ENCODE measurements at regions not wholly inside any gene's neighbourhood (a gene's known extent, or its start where the extent isn't known, plus 50 kb on each side); places are given as distances from the start of the nearest gene placed in this dataset.

GRCh38 chr2:41970988-41971660 is 76.7 kb upstream of the PKDCC start:
- no peak for DNase-seq

GRCh38 chr2:41972179-41972578 is 75.6 kb upstream of the PKDCC start:
- no peak for DNase-seq

DNA sequence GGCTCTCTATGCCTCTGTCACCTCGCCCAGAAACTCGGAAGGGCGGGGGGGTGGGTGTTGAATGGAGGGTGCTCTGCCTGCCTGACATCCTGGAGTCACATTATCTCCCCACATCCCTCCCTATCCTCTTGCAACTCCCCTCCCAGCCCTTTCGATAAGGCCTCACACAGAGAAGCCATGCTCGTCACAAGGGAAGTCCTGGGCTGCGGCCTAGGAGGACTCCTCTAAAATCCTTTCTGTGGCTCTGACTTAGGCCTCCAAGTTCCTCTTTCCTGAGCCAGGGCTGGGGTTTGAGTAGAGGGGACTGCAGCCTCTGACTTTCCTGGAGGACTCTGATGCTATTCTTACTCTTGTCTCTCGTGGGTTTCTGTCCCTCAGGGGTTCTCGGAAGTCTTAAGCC is 75.0 kb upstream of the PKDCC start:
- no peak for DNase-seq

DNA sequence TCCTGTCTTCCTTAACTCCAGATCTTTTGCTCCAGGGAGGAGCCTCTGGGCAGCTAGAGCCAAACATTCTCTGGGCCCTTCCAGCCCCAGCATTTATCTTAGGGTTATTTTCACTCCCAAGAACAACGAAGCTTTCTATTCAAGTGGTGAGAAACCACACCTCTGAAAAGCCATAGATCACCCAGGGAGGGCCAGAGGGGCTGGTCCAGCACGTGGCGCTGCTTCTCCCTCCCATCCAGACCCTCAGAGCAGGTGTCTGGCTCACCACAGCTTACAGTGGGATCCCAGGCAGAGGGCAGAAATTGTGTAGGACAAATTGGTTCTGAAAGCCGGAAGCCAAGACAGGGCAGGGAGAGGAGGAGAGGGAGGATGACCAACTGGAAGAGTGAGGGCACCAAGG is 74.0 kb upstream of the PKDCC start:
- DNase-seq: no peak

DNA sequence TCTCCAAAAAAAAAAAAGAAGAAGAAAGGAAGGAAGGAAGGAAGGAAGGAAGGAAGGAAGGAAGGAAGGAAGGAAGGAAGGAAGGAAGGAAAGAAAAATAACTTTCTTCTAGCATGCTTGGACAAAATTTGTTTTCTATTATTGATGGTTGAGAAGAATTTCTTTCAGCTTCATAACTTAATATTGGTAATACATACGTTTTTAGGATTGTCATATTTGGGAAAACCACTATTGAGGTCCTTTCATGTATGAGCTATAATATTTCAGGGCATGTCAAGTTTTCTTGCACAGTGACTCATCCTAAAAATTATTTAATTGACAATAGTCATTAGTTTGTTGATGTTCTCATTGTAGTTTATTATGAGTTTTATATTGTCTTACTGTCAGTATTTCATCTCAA is 66.4 kb upstream of the PKDCC start:
- DNase-seq: no peak

GRCh38 chr2:41985573-41986095 is 62.2 kb upstream of the PKDCC start:
- no peak for DNase-seq

DNA sequence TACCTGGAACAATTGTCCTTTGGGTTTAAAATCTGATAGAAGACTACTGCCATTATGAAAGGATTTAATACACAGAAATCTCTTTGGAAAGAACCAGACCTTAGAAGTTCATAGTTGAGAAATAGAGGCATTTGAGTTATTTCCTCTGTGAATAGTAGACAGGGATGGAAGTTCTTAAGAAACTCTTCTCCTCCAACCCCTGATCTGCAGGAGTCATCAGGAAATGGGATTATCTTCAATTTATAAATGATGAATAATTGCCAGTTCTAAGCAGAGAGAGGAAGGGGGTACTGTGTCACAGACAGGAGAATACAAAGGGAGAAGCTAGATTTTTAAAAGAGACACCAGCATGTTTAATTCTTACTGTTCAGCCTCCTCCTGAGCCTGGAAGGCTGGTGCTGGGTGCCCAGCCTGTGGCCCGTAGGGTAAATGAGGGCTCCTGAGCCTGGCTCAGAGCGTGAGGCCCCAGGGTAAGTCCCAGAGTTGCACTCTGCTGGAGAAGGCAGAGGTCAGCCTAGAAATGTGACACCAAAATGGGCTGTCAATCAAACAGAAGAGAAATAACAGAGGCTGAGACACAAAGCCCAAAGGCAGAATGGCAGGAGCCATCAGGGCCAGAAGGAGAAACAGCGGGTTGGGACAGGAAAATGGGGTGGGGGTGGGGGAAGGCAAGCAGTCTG is 58.2 kb upstream of the PKDCC start:
- no peak for DNase-seq

DNA sequence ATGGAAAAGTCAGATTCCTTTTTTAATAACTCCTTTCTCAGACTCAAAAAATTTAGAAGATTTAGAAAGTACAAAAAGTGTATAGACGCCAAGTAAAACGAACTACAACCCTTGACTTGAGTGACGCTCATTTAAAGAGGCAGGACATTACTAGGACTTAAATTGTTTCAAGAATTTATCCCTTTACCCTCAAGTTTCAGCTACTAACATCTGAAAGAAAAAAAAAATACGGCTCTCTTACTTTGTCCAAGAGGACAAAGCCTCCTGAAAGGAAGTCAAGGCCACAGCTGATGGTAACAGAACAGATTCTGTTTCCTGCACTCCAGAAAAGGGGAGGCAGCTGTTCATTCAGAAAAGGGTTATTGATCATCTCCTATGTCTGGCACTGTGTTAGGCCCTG is 57.6 kb upstream of the PKDCC start:
- DNase-seq: no peak

GRCh38 chr2:41990688-41991087 is 57.1 kb upstream of the PKDCC start:
- DNase-seq: no peak

DNA sequence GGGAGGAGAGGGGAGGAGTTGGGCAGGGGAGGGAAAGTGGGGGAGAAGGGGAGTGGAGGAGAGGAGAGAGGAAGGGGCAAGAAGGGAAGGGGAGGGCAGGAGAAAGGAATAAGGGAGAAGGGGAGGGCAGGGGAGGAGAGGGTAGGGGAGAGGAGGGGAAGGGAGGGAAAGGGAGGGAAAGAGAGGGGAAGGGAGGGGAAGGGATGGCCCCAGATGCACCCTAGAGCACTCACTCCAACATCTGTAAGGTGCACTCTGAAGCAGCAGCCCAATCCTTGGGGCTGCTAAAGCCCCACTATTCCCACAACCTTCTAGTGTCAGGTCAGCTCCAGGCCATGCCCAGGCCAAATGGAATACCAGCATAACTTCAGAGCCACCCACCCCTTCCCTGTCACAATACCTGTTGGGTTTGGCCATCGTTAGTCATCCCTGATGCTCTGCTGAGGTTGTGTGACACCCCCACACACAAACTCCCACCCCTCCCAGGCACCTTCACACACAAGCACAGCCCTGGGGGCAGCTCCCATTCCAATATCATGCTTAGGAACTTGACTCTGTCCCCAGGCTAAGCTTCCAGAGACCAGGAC is 55.7 kb upstream of the PKDCC start:
- no peak for DNase-seq

DNA sequence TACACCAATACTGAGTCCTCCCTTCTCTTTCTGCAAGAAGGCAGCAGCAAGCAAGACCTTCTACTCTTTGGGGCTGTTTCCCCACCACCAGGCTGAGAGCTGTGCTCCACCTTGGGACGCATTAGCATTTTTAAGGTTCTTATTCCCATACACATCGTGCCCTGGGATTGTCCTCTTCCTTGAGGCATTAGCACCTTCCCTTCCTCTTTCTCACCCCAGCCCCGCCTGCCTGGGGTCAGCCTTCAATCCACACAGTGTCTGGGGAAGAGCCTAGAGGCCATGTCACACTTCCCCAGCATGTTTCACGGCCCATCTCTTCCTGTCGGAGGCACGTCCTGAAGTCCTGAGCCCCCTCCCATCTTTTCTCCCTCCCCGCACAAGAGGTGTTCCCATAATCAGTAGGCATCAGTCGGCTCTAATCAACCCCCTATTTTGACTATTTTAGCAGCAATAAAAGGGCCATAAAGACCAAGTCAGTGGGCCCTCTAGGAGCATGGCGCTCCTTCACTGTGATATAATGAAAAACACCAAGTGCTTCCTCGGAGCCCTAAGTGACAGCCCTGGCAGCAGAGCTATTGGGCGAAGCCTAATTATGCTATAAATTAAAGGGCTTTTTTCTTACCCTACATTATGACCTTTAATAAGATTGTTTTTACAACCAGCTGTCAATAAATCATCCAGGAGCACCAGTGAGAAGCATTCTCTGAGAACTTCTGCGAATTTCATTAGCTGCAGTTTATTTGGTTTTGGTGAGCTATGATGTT is 55.0 kb upstream of the PKDCC start:
- no peak for DNase-seq

DNA sequence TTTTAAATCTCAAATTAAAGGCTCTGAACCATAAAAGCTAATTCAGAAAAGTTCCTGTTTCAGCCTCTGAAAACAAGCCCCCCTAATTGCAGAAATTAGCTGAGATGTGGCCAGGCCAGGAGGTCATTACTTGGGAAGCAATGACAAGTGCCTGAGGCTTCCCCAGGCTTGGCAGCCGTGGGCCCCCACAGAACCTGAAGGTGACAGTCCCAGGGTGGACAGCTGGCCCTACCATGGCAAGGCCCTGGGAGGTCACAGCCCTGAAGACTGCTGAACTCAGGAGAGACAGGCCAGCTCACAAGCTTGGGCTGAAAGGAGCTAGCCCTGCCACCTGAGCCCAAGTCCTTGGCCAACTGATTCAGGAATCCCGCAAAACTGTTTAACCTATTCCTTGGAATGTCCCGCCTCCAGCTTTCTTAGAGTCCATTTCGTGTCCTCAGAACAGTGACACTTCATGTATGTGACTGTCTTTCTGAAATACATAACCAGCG is 54.3 kb upstream of the PKDCC start:
- no peak for DNase-seq

- DNase-seq: no peak
These were observed 53.6 kb upstream of the PKDCC start for GRCh38 chr2:41994233-41994637.

- DNase-seq: no peak
These were observed 53.2 kb upstream of the PKDCC start for GRCh38 chr2:41994661-41995060.

DNA sequence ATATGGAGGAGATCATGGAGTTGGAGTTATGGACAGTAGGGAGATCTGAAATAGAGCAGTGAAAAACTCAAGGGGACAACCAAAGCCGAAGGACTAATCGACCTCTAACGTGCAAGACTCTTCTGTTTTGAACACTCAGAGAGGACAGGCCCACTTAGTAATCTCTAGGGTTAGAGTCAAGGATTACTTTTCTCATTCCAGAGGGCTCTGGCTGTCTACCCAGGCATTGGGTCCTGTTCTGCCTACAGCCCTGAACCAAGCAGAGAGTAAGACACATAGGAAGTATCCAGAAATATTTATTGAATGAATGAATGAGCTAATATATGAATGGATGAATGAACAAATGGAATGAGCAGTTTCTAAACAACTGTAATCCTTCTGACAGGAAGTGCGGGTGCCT is 50.3 kb upstream of the PKDCC start:
- DNase-seq: no peak

Measured in activated gamma-delta T cell treated with Interleukin-2 at 50 U/mL for 16 hours (primary cell).